HG02938 (cell line): ENCODE measurements at regions not wholly inside any gene's neighbourhood (a gene's known extent, or its start where the extent isn't known, plus 50 kb on each side); places are given as distances from the start of the nearest gene placed in this dataset.
"Not testable (repeated sequence)": the region's sequence is repeated elsewhere in the genome, so short reads cannot be mapped to it uniquely, and the experiment has no call there.

Experiments
- ATAC-seq: cut with Tn5 transposase; IDR thresholded peaks from one replicate; pipeline ENCODE4 v1.9.1; 2021; ENCODE audit warnings: mild to moderate bottlenecking, moderate library complexity; ENCODE audit not compliant: unreplicated experiment

- ATAC-seq: no peak
Measured at GRCh38 chr21:23955135-23955843, 1652.0 kb downstream of the MRPL39 start.

GRCh38 chr21:23952269-23952668 lies 1655.0 kb downstream of the MRPL39 start:
- no peak for ATAC-seq

- ATAC-seq: no peak
Measured at GRCh38 chr21:23951251-23951650, 1656.0 kb downstream of the MRPL39 start.

- ATAC-seq: no peak
Measured at GRCh38 chr21:23950344-23950743, 1656.9 kb downstream of the MRPL39 start.

- ATAC-seq: no peak
Measured at GRCh38 chr21:23949493-23949892, 1657.8 kb downstream of the MRPL39 start.

GRCh38 chr21:23939369-23940065 lies 1667.8 kb downstream of the MRPL39 start:
- peak; percentile 89 for ATAC-seq

GRCh38 chr21:23936991-23937390 lies 1670.3 kb downstream of the MRPL39 start:
- no peak for ATAC-seq

- no peak for ATAC-seq
Measured at GRCh38 chr21:23936224-23936623, 1671.1 kb downstream of the MRPL39 start.

- no peak for ATAC-seq
Measured at GRCh38 chr21:23930565-23930964, 1676.7 kb downstream of the MRPL39 start.

GRCh38 chr21:23926430-23926829 lies 1680.9 kb downstream of the MRPL39 start:
- not testable (repeated sequence) for ATAC-seq

- ATAC-seq: no peak
Measured at GRCh38 chr21:23921670-23922418, 1685.4 kb downstream of the MRPL39 start.

GRCh38 chr21:23900727-23901126 lies 1706.6 kb downstream of the MRPL39 start:
- ATAC-seq: no peak

GRCh38 chr21:23899561-23899960 lies 1707.7 kb downstream of the MRPL39 start:
- ATAC-seq: no peak

GRCh38 chr21:23890652-23891051 lies 1716.6 kb downstream of the MRPL39 start:
- ATAC-seq: no peak

- no peak for ATAC-seq
Measured at GRCh38 chr21:23887725-23888306, 1719.5 kb downstream of the MRPL39 start.

GRCh38 chr21:23886828-23887724 lies 1720.2 kb downstream of the MRPL39 start:
- ATAC-seq: no peak

- no peak for ATAC-seq
Measured at GRCh38 chr21:23881783-23882182, 1725.5 kb downstream of the MRPL39 start.

GRCh38 chr21:23876925-23877558 lies 1730.2 kb downstream of the MRPL39 start:
- no peak for ATAC-seq

GRCh38 chr21:23874271-23874670 lies 1733.0 kb downstream of the MRPL39 start:
- no peak for ATAC-seq
